A549 (cell line): ENCODE measurements at regions not wholly inside any gene's neighbourhood (a gene's known extent, or its start where the extent isn't known, plus 50 kb on each side); places are given as distances from the start of the nearest gene placed in this dataset.

ENCODE experiments used
- BCL3 ChIP-seq: fragments of >200 bp; sonication (Bioruptor Twin); formaldehyde crosslinking; IDR thresholded peaks from 3 replicates; pipeline ENCODE4 v1.6.1; 2016
- CEBPB ChIP-seq, 2 experiments: fragments of >200 bp in 1 of 2; sonication (Bioruptor Twin) in 1 of 2; formaldehyde crosslinking in 1 of 2; IDR thresholded peaks; 2 replicates each; pipeline ENCODE4 v1.6.1; 2012 to 2016
- CHD2 ChIP-seq: fragments of 150-350 bp; IDR thresholded peaks from 2 replicates; pipeline ENCODE4 v1.6.1; 2014; ENCODE audit warnings: low read length; ENCODE audit not compliant: partially characterized antibody
- CTCF ChIP-seq: fragments of >200 bp; sonication (Bioruptor Twin); formaldehyde crosslinking; IDR thresholded peaks from 3 replicates; pipeline ENCODE4 v1.5.1; 2016
- MAX ChIP-seq: IDR thresholded peaks from 2 replicates; pipeline ENCODE4 v1.6.1; 2012
- NFE2L2 ChIP-seq: fragments of 150-350 bp; conservative IDR thresholded peaks from 2 replicates; pipeline ENCODE4 v1.6.1; 2014; ENCODE audit warnings: low read length
- PHF8 ChIP-seq: fragments of 200-600 bp; sonication (generic); IDR thresholded peaks from 2 replicates; pipeline ENCODE4 v1.6.1; 2016; ENCODE audit warnings: low read depth, mild to moderate bottlenecking, antibody characterized with exemption, moderate library complexity, borderline replicate concordance
- RAD21 ChIP-seq, 2 experiments: fragments of >200 bp in 1 of 2; sonication (Bioruptor Twin) in 1 of 2; formaldehyde crosslinking in 1 of 2; IDR thresholded peaks in 1 of 2; conservative IDR thresholded peaks in 1 of 2; 2 replicates in 1 of 2; 3 replicates in 1 of 2; pipeline ENCODE4 v1.6.1; 2012 to 2018; ENCODE audit warnings: inconsistent platforms in 1 of 2
- SMC3 ChIP-seq: fragments of >200 bp; sonication (Bioruptor Twin); formaldehyde crosslinking; IDR thresholded peaks from 3 replicates; pipeline ENCODE4 v1.6.1; 2018; ENCODE audit warnings: inconsistent platforms

GRCh38 chr9:30579810-30580209, 1804.6 kb upstream of the ACO1 start:
- TF ChIP-seq MAX: no peak
- TF ChIP-seq PHF8: no peak
- no peak for TF ChIP-seq CTCF
- TF ChIP-seq RAD21 (conservative IDR thresholded peaks at IDR 0.05 in 1 of 2, IDR thresholded peaks at IDR 0.05 in 1 of 2): no peak
- TF ChIP-seq CHD2: no peak
- TF ChIP-seq SMC3: no peak
- no peak for TF ChIP-seq BCL3
- TF ChIP-seq CEBPB (IDR thresholded peaks at IDR 0.05): no peak
- no peak for TF ChIP-seq NFE2L2
